DOHH2 (cell line): ENCODE measurements at regions not wholly inside any gene's neighbourhood (a gene's known extent, or its start where the extent isn't known, plus 50 kb on each side); places are given as distances from the start of the nearest gene placed in this dataset.

ENCODE experiments used
- CTCF ChIP-seq: fragments of 200-600 bp; sonication (generic); IDR thresholded peaks from one replicate; pipeline ENCODE4 v1.5.1; 2014; ENCODE audit warnings: antibody characterized with exemption, mild to moderate bottlenecking, low read depth, low read length; ENCODE audit not compliant: poor library complexity, severe bottlenecking
- EZH2phosphoT487 ChIP-seq: fragments of 200-600 bp; sonication (generic); IDR thresholded peaks from 2 replicates; pipeline ENCODE4 v1.6.1; 2017; ENCODE audit warnings: borderline replicate concordance, mild to moderate bottlenecking, antibody characterized with exemption, low read length, moderate library complexity, mixed read lengths

- no peak for TF ChIP-seq CTCF
- TF ChIP-seq EZH2phosphoT487 = no peak
Observed at GRCh38 chr21:29396951-29397455, 98.3 kb downstream of the BACH1 start.
